IMR-90 (cell line): ENCODE measurements at regions not wholly inside any gene's neighbourhood (a gene's known extent, or its start where the extent isn't known, plus 50 kb on each side); places are given as distances from the start of the nearest gene placed in this dataset.

ENCODE experiments used
- ATAC-seq: fragments of 200-7000 bp; cut with Tn5 transposase; 2 replicates; pipeline ENCODE4 v1.9.1; 2020; ENCODE audit warnings: low read depth, mild to moderate bottlenecking, moderate library complexity
- BruUV-seq: library from RNA; stranded (reverse); fragments of 400-500 nt; replicated peaks from 2 replicates; lab custom pipeline; 2021; lab: Mats Ljungman, UMichigan
- CTCF ChIA-PET: fragments of 300-600 bp; formaldehyde crosslinking; extraction: SDS; loops from one replicate; lab custom pipeline; 2021; ENCODE audit warnings: antibody characterized with exemption; lab: Yijun Ruan, JAX
- POLR2A ChIA-PET: fragments of 300-600 bp; sonication (Branson Sonifier 250); formaldehyde crosslinking; loops from one replicate; lab custom pipeline; 2022; ENCODE audit warnings: antibody characterized with exemption; ENCODE audit not compliant: unreplicated experiment; lab: Charles Lee
- DNase-seq: peaks from one replicate; pipeline ENCODE4 v3.0.0; 2013
- H2AFZ ChIP-seq: replicated peaks from 2 replicates; pipeline ENCODE3; 2013; ENCODE audit warnings: low read length, mild to moderate bottlenecking; ENCODE audit not compliant: poor library complexity
- H2AK5ac ChIP-seq: 2 replicates; pipeline ENCODE4 v1.6.1; 2013; ENCODE audit warnings: low read depth, low read length, inconsistent platforms
- H2AK9ac ChIP-seq: replicated peaks from 2 replicates; pipeline ENCODE3; 2013; ENCODE audit warnings: mild to moderate bottlenecking, low read depth, low read length, moderate library complexity; ENCODE audit not compliant: poor library complexity
- H2BK120ac ChIP-seq: 2 replicates; pipeline ENCODE4 v1.6.1; 2013; ENCODE audit warnings: low read depth, low read length, inconsistent platforms
- H2BK15ac ChIP-seq: 3 replicates; pipeline ENCODE4 v1.6.1; 2013; ENCODE audit warnings: low read depth, low read length, inconsistent platforms
- H2BK20ac ChIP-seq: 2 replicates; pipeline ENCODE4 v1.6.1; 2013; ENCODE audit warnings: low read depth, mild to moderate bottlenecking, inconsistent platforms, low read length, moderate library complexity
- H2BK5ac ChIP-seq: 2 replicates; pipeline ENCODE4 v1.6.1; 2013; ENCODE audit warnings: mild to moderate bottlenecking, low read depth, low read length, inconsistent platforms; ENCODE audit not compliant: poor library complexity, severe bottlenecking
- H3K14ac ChIP-seq: replicated peaks from 2 replicates; pipeline ENCODE4 v1.6.1; 2013; ENCODE audit warnings: low read depth, low read length, inconsistent platforms
- H3K18ac ChIP-seq: 2 replicates; pipeline ENCODE4 v1.6.1; 2013; ENCODE audit warnings: low read depth, low read length, control low read depth
- H3K23ac ChIP-seq: 2 replicates; pipeline ENCODE4 v1.6.1; 2013; ENCODE audit warnings: low read depth, low read length, inconsistent platforms
- H3K27ac ChIP-seq: 2 replicates; pipeline ENCODE4 v1.5.1; 2013; ENCODE audit warnings: mild to moderate bottlenecking, control low read depth, low read length; ENCODE audit not compliant: insufficient read depth
- H3K27me3 ChIP-seq: 2 replicates; pipeline ENCODE4 v1.6.1; 2013; ENCODE audit warnings: low read length; ENCODE audit not compliant: control insufficient read depth, insufficient read depth
- H3K36me3 ChIP-seq: 2 replicates; pipeline ENCODE4 v1.6.1; 2013; ENCODE audit warnings: low read length, mixed read lengths; ENCODE audit not compliant: control insufficient read depth, insufficient read depth
- H3K4ac ChIP-seq: 2 replicates; pipeline ENCODE4 v1.6.1; 2013; ENCODE audit warnings: low read depth, low read length, inconsistent platforms
- H3K4me1 ChIP-seq: 2 replicates; pipeline ENCODE4 v1.6.1; 2013; ENCODE audit warnings: low read length, mixed read lengths; ENCODE audit not compliant: control insufficient read depth, insufficient read depth
- H3K4me2 ChIP-seq: 2 replicates; pipeline ENCODE4 v1.6.1; 2013; ENCODE audit warnings: low read depth, mild to moderate bottlenecking, control low read depth, low read length, moderate library complexity
- H3K4me3 ChIP-seq: 2 replicates; pipeline ENCODE4 v1.5.1; 2013; ENCODE audit warnings: low read depth, mild to moderate bottlenecking, control low read depth, low read length, moderate library complexity; ENCODE audit not compliant: insufficient read depth
- H3K56ac ChIP-seq: 2 replicates; pipeline ENCODE4 v1.6.1; 2013; ENCODE audit warnings: low read length, inconsistent platforms; ENCODE audit not compliant: insufficient read depth; ENCODE audit errors: extremely low read depth
- H3K79me1 ChIP-seq, 2 experiments: 2 replicates each; pipeline ENCODE4 v1.6.1; 2013; ENCODE audit warnings: low read length in 2 of 2, inconsistent platforms in 1 of 2, low read depth in 1 of 2
- H3K9ac ChIP-seq: 2 replicates; pipeline ENCODE4 v1.6.1; 2013; ENCODE audit warnings: low read depth, low read length, control low read depth
- H3K9me1 ChIP-seq: 2 replicates; pipeline ENCODE4 v1.6.1; 2013; ENCODE audit warnings: low read length, inconsistent platforms; ENCODE audit not compliant: insufficient read depth
- H3K9me3 ChIP-seq: 2 replicates; pipeline ENCODE4 v1.6.1; 2013; ENCODE audit warnings: low read length; ENCODE audit not compliant: control insufficient read depth, insufficient read depth
- H4K20me1 ChIP-seq: 2 replicates; pipeline ENCODE4 v1.6.1; 2013; ENCODE audit warnings: low read length, inconsistent platforms; ENCODE audit not compliant: insufficient read depth
- H4K5ac ChIP-seq: 2 replicates; pipeline ENCODE4 v1.6.1; 2013; ENCODE audit warnings: mild to moderate bottlenecking, low read depth, low read length, control low read depth
- H4K8ac ChIP-seq, 2 experiments: 2 replicates each; pipeline ENCODE4 v1.6.1; 2013; ENCODE audit warnings: low read depth in 2 of 2, low read length in 2 of 2, control low read depth in 1 of 2, inconsistent platforms in 1 of 2
- H4K91ac ChIP-seq: 2 replicates; pipeline ENCODE4 v1.6.1; 2013; ENCODE audit warnings: low read depth, low read length, inconsistent platforms; ENCODE audit not compliant: insufficient read depth
- BHLHE40 ChIP-seq: fragments of 150-350 bp; IDR thresholded peaks from 2 replicates; pipeline ENCODE4 v1.6.1; 2016; ENCODE audit warnings: mild to moderate bottlenecking, low read depth, low read length
- CHD1 ChIP-seq: IDR thresholded peaks from 2 replicates; pipeline ENCODE4 v1.6.1; 2012; ENCODE audit warnings: low read depth, low read length, improper control_type of control experiment
- FOS ChIP-seq: fragments of 150-350 bp; IDR thresholded peaks from 2 replicates; pipeline ENCODE4 v1.6.1; 2016; ENCODE audit warnings: low read depth, low read length
- MAFK ChIP-seq: IDR thresholded peaks from 2 replicates; pipeline ENCODE4 v1.6.1; 2012; ENCODE audit warnings: low read depth, low read length, improper control_type of control experiment
- NFE2L2 ChIP-seq: fragments of 150-350 bp; IDR thresholded peaks from 2 replicates; pipeline ENCODE4 v1.6.1; 2016; ENCODE audit warnings: low read depth, mild to moderate bottlenecking, low read length
- POLR2A ChIP-seq: IDR thresholded peaks from 2 replicates; pipeline ENCODE4 v1.6.1; 2012; ENCODE audit warnings: mild to moderate bottlenecking, low read depth, low read length
- RAD21 ChIP-seq: IDR thresholded peaks from 2 replicates; pipeline ENCODE4 v1.6.1; 2012; ENCODE audit warnings: low read length, improper control_type of control experiment
- RCOR1 ChIP-seq: IDR thresholded peaks from 2 replicates; pipeline ENCODE4 v1.6.1; 2012; ENCODE audit warnings: mild to moderate bottlenecking, low read length, improper control_type of control experiment; ENCODE audit not compliant: insufficient replicate concordance
- RFX5 ChIP-seq: IDR thresholded peaks from 2 replicates; pipeline ENCODE4 v1.8.0; 2012; ENCODE audit warnings: low read depth, mild to moderate bottlenecking, low read length, moderate library complexity
- SMC3 ChIP-seq: fragments of 150-350 bp; IDR thresholded peaks from 2 replicates; pipeline ENCODE4 v1.6.1; 2016; ENCODE audit warnings: low read depth, mild to moderate bottlenecking, antibody characterized with exemption, low read length, moderate library complexity
- dilution Hi-C: fragments of 300-500 bp; cut with HindIII; formaldehyde crosslinking; loops from one replicate; pipeline ENCODE4 v1.14.3; 2018; ENCODE audit warnings: low sequenced_read_pairs; ENCODE audit not compliant: unreplicated experiment
- in situ Hi-C: fragments of 300-500 bp; cut with MboI; formaldehyde crosslinking; loops from 3 replicates; pipeline ENCODE4 v1.14.3; 2019; ENCODE audit warnings: low sequenced_read_pairs, inconsistent platforms, mixed read lengths
- intact Hi-C: fragments of 100-400 bp; cut with micrococcal nuclease; formaldehyde crosslinking; loops from 2 replicates; pipeline ENCODE4 v1.10.0; 2022
- TF ChIP-seq, protein P1 (sequence below): fragments of 150-350 bp; IDR thresholded peaks from 2 replicates; pipeline ENCODE4 v1.6.1; 2017; ENCODE audit warnings: mild to moderate bottlenecking, antibody characterized with exemption, low read length, low read depth

DNA sequence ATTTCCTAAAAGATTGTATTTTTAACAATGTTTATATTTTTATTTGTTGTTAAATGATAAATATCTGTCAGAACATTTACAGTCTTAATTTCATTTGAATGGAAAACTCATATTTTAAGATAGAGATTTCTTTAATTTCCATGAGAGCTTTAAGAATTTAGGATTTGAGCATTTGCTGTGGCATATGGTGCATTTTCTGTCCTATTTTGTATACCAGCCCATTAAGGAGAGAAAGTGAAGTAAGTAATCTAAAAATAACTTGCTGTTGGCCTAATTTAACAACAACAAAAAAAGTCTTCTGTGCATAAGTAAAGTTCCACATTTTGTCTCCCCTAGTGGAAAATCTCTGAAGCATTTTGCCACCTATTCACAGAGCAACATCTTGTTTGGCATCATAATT, 190.9 kb upstream of the PPP1R3A start:
- H3K23ac ChIP-seq: no peak overlapping the region
- no peak overlapping the region for H4K5ac ChIP-seq
- no peak overlapping the region for H2BK15ac ChIP-seq
- H3K27me3 ChIP-seq: no peaks in the 10 kb centered on the region
- no peak overlapping the region for H2AFZ ChIP-seq
- TF ChIP-seq SMC3 (no peak), FOS (no peak), BHLHE40 (no peak), MAFK (no peak), POLR2A (no peak), RCOR1 (no peak), RAD21 (no peak), CHD1 (no peak), NFE2L2 (no peak), RFX5 (no peak)
- TF ChIP-seq, protein P1, sequence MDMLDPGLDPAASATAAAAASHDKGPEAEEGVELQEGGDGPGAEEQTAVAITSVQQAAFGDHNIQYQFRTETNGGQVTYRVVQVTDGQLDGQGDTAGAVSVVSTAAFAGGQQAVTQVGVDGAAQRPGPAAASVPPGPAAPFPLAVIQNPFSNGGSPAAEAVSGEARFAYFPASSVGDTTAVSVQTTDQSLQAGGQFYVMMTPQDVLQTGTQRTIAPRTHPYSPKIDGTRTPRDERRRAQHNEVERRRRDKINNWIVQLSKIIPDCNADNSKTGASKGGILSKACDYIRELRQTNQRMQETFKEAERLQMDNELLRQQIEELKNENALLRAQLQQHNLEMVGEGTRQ: no peak
- H2BK5ac ChIP-seq: no peak overlapping the region
- no peak overlapping the region for H4K91ac ChIP-seq
- H2BK20ac ChIP-seq: no peak overlapping the region
- H3K18ac ChIP-seq: no peak overlapping the region
- H3K4me3 ChIP-seq: no peak overlapping the region
- H3K4me1 ChIP-seq: no peaks in the 10 kb centered on the region
- H3K79me1 ChIP-seq: no peaks in the 10 kb centered on the region
- H4K20me1 ChIP-seq: no peaks in the 10 kb centered on the region
- no peak overlapping the region for H3K14ac ChIP-seq
- no peaks in the 10 kb centered on the region for H3K9me1 ChIP-seq
- intact Hi-C loops: no loop called here
- H3K56ac ChIP-seq: no peak overlapping the region
- no TSS peak for BruUV-seq
- DNase-seq (no peak), ATAC-seq (no peak)
- no peak overlapping the region for H3K4ac ChIP-seq
- no peak overlapping the region for H2BK120ac ChIP-seq
- no peak overlapping the region for H3K4me2 ChIP-seq
- H4K8ac ChIP-seq: no peak overlapping the region
- ChIA-PET POLR2A (no interaction called here), CTCF (no interaction called here)
- H2AK9ac ChIP-seq: no peak overlapping the region
- no peak overlapping the region for H2AK5ac ChIP-seq
- H3K27ac ChIP-seq: no peak overlapping the region
- H3K36me3 ChIP-seq: no peaks in the 10 kb centered on the region
- H3K9me3 ChIP-seq: no peaks in the 10 kb centered on the region
- no peak overlapping the region for H3K9ac ChIP-seq
- in situ Hi-C loops: no loop called here
- dilution Hi-C loops: no loop called here
